Right kidney (tissue), 1 donor: ENCODE measurements at regions not wholly inside any gene's neighbourhood (a gene's known extent, or its start where the extent isn't known, plus 50 kb on each side); places are given as distances from the start of the nearest gene placed in this dataset.

Source experiments
- DNase-seq: peaks from one replicate; pipeline ENCODE4 v3.0.0-alpha.2; 2016

GRCh38 chr2:172332507-172332906 is 94.9 kb upstream of the ITGA6 start:
- DNase-seq: no peak

GRCh38 chr2:172333235-172333977 is 94.0 kb upstream of the ITGA6 start:
- DNase-seq: no peak

- DNase-seq: no peak
These were observed 93.4 kb upstream of the ITGA6 start for GRCh38 chr2:172333978-172334330.

GRCh38 chr2:172334988-172335387 is 92.4 kb upstream of the ITGA6 start:
- DNase-seq: no peak

- no peak for DNase-seq
These were observed 91.7 kb upstream of the ITGA6 start for GRCh38 chr2:172335736-172336135.

- DNase-seq: no peak
These were observed 90.7 kb upstream of the ITGA6 start for GRCh38 chr2:172336681-172337080.

GRCh38 chr2:172339371-172340010 is 87.9 kb upstream of the ITGA6 start:
- DNase-seq: peak; percentile 29

GRCh38 chr2:172340394-172340793 is 87.0 kb upstream of the ITGA6 start:
- no peak for DNase-seq

- peak; percentile 28 for DNase-seq
These were observed 85.3 kb upstream of the ITGA6 start for GRCh38 chr2:172342078-172342477.

GRCh38 chr2:172342611-172343010 is 84.8 kb upstream of the ITGA6 start:
- no peak for DNase-seq

- no peak for DNase-seq
These were observed 83.2 kb upstream of the ITGA6 start for GRCh38 chr2:172344159-172344558.

GRCh38 chr2:172345956-172346555 is 81.3 kb upstream of the ITGA6 start:
- DNase-seq: no peak

- no peak for DNase-seq
These were observed 78.7 kb upstream of the ITGA6 start for GRCh38 chr2:172348555-172349288.

- DNase-seq: no peak
These were observed 76.4 kb upstream of the ITGA6 start for GRCh38 chr2:172350839-172351479.

GRCh38 chr2:172351586-172351985 is 75.8 kb upstream of the ITGA6 start:
- DNase-seq: no peak

- DNase-seq: no peak
These were observed 73.0 kb upstream of the ITGA6 start for GRCh38 chr2:172354347-172354746.

- no peak for DNase-seq
These were observed 69.9 kb upstream of the ITGA6 start for GRCh38 chr2:172357442-172357841.

GRCh38 chr2:172358691-172359556 is 68.5 kb upstream of the ITGA6 start:
- DNase-seq: no peak

- no peak for DNase-seq
These were observed 66.0 kb upstream of the ITGA6 start for GRCh38 chr2:172361360-172361759.

- DNase-seq: no peak
These were observed 65.5 kb upstream of the ITGA6 start for GRCh38 chr2:172361840-172362239.

GRCh38 chr2:172364261-172364660 is 63.1 kb upstream of the ITGA6 start:
- no peak for DNase-seq
